ENCODE measurements at regions not wholly inside any gene's neighbourhood (a gene's known extent, or its start where the extent isn't known, plus 50 kb on each side); places are given as distances from the start of the nearest gene placed in this dataset.

DNA sequence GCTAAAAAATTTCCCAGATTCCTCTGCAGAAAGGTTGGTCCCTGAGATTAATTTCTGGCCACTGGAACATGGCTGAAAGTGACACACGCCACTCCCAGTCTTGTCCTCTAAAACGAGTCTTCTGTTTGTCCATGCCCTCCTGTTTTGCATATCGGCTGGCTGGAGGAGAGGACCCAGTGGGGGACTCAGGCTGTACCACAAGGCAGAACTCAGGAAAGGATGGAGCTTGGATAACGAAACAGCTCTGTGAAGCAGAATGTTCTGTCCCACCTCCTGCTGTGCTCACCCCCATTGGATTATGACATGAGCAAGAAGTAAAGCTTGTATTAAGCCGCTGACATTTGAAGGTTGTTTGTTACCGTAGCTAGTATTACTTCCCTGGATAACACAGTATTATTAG lies 856.2 kb downstream of the BCL11B start:
- CTCF ChIA-PET = no interaction called here

DNA sequence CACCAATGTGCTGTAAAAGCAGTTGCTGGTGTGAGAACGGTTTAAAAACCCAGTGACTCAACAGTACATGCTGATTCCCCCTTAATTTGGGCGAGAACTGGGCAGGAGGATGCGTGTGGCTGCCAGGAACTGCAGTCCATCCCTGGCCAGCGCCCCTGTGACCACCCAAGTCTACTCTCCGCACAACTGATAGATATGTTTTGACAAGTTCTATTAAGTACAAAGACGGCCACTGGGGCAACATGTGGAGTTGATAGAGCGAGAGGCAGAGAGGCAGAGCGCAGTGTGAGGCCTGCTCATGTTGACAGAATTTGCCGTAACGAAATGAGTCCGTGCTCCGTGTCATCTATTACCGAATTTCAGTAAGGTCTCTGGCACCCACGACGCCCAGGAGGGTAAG lies 855.0 kb downstream of the BCL11B start:
- CTCF ChIA-PET = no interaction called here
- POLR2A ChIA-PET = no interaction called here
- TF ChIP-seq, protein P1, sequence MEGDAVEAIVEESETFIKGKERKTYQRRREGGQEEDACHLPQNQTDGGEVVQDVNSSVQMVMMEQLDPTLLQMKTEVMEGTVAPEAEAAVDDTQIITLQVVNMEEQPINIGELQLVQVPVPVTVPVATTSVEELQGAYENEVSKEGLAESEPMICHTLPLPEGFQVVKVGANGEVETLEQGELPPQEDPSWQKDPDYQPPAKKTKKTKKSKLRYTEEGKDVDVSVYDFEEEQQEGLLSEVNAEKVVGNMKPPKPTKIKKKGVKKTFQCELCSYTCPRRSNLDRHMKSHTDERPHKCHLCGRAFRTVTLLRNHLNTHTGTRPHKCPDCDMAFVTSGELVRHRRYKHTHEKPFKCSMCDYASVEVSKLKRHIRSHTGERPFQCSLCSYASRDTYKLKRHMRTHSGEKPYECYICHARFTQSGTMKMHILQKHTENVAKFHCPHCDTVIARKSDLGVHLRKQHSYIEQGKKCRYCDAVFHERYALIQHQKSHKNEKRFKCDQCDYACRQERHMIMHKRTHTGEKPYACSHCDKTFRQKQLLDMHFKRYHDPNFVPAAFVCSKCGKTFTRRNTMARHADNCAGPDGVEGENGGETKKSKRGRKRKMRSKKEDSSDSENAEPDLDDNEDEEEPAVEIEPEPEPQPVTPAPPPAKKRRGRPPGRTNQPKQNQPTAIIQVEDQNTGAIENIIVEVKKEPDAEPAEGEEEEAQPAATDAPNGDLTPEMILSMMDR (IDR thresholded peaks at IDR 0.05; ENCODE audit: control extremely low read depth, extremely low read depth, low read depth, missing control alignments) = no peak
- no peak for DNase-seq (ENCODE audit: extremely low spot score)

More for the DNA sequence above, 856.2 kb downstream of the BCL11B start:
- POLR2A ChIA-PET = no interaction called here
- TF ChIP-seq, protein P1 (IDR thresholded peaks at IDR 0.05; ENCODE audit: control extremely low read depth, extremely low read depth, low read depth, missing control alignments) = no peak
- DNase-seq (ENCODE audit: extremely low spot score) = no peak

DNA sequence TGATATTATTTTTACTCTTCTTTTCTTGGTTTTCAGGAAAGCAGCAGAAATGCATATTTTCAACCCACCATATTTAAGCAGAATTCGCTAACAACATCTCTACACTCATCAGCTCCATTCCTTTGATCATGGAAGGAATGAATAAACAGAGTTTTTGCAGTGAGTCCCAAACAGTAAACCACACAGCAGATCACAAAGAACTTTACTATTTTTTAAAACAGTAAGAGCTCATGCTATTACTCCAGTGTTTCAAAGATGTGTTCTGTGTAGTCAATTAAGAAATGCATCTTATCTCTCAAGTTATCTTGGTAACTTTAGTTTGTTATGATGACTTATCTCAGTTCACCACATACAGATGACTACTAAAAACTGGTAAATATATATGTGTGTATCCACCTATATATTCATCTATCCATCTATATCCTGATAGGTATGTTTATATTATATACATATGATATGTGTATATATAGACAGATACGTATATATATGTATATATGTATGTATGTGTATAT lies 843.5 kb downstream of the BCL11B start:
- POLR2A ChIA-PET = no interaction called here
- TF ChIP-seq, protein P1 (IDR thresholded peaks at IDR 0.05; ENCODE audit: control extremely low read depth, extremely low read depth, low read depth, missing control alignments) = no peak
- CTCF ChIA-PET = no interaction called here
- no peak for DNase-seq (ENCODE audit: extremely low spot score)

DNA sequence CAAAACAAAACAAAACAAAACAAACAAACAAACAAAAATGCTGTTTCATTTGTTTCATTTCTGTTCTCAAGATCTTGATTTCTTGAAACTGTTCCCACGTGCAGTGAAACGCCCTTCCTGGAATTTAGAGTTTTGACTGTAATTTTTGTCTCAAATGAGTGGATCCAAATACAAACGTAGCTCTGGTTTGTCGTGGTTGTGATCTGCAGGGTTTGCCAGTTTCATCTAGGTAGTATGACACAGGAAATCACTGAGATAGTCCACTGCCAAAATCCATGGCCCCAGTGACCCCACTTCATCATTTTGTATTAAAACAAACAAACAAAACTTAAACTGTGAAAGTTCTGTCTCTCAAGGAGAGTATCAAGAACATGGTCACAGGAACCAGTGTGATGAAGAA lies 838.6 kb downstream of the BCL11B start:
- CTCF ChIA-PET = no interaction called here
- DNase-seq (ENCODE audit: extremely low spot score) = no peak
- POLR2A ChIA-PET = no interaction called here
- TF ChIP-seq, protein P1 (IDR thresholded peaks at IDR 0.05; ENCODE audit: control extremely low read depth, extremely low read depth, low read depth, missing control alignments) = no peak

DNA sequence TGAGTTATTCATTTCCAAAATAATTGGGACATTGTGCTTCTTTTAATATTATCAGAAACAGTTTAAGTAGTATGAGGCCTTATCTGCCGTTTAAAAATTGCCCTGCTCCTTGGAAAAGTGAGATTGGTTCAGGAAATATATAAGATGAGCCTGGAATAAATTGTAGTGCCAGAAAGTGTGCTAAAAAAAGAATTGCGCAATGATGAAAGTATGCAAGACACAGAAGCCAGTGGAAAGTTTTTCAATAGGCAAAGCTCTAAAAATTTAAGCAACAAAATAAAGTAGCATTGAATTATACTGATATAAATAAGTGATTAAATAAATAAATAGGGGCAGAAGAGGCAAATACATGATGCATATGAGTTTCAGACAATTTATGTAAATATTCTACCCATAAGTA lies 834.9 kb downstream of the BCL11B start:
- POLR2A ChIA-PET = no interaction called here
- TF ChIP-seq, protein P1 (IDR thresholded peaks at IDR 0.05; ENCODE audit: control extremely low read depth, extremely low read depth, low read depth, missing control alignments) = no peak
- DNase-seq (ENCODE audit: extremely low spot score) = no peak
- CTCF ChIA-PET = no interaction called here

DNA sequence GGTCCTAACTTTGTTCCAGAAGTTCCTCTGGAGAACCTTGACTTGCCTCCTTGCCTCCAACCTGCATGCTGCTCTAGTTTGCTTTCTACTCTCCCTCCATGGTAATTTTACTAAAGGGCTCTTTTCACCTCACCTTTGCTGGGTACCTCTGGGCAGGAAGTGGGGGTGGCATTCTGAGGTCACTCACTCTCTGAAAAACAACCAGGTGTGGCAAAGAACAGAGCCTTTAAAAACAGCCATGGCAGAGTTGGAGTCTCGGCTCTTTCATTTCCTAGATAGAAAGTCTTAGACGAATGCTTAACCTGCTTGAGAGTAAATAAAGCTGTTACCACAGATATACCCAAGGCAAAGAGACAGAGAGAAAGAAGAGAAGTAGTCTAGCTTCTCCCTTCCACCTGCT lies 827.9 kb downstream of the BCL11B start:
- ChIA-PET CTCF (no interaction called here), POLR2A (no interaction called here)
- TF ChIP-seq, protein P1 (IDR thresholded peaks at IDR 0.05; ENCODE audit: control extremely low read depth, extremely low read depth, low read depth, missing control alignments) = no peak
- no peak for DNase-seq (ENCODE audit: extremely low spot score)

DNA sequence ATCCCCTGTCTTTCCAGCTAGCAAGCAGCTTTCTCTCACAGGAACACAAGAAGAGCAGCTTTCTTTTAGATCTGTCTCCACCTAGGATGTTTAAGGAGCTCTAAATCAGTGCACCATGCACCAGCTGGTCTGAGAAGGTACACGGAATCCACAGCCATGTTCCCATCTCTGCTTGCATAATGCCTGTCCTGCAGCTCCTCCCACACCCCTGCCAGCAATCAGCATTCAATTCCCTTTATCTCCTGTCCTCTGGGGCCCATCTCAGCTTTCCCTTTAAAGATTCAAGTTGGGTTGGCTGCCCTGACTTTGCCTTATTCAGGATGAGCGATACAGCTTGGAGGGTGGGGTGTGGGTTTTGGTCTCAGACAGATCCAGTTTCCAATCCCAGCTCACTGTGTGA lies 826.3 kb downstream of the BCL11B start:
- CTCF ChIA-PET = no interaction called here
- TF ChIP-seq, protein P1 (IDR thresholded peaks at IDR 0.05; ENCODE audit: control extremely low read depth, extremely low read depth, low read depth, missing control alignments) = no peak
- POLR2A ChIA-PET = no interaction called here
- DNase-seq (ENCODE audit: extremely low spot score) = no peak
